Ovary (tissue), 7 donors: ENCODE measurements at regions not wholly inside any gene's neighbourhood (a gene's known extent, or its start where the extent isn't known, plus 50 kb on each side); places are given as distances from the start of the nearest gene placed in this dataset.
A peak's percentile ranks its signal among the peaks of the same experiment; 100 is the strongest.
"Not testable (repeated sequence)": the region's sequence is repeated elsewhere in the genome, so short reads cannot be mapped to it uniquely, and the experiment has no call there.

Source experiments
- DNase-seq, 5 donors: peaks; one replicate each; pipeline ENCODE4 v3.0.0-alpha.2; 2019 to 2020
- H3K27ac ChIP-seq, 2 donors: fragments of 200-600 bp; one replicate each; pipeline versions ENCODE4 v1.5.1 to v1.8.0; 2019 to 2022
- H3K27me3 ChIP-seq: fragments of 200-600 bp; one replicate; pipeline ENCODE4 v1.8.0; 2022
- H3K36me3 ChIP-seq: fragments of 200-600 bp; sonication (generic); one replicate; pipeline ENCODE4 v1.5.1; 2019
- H3K4me1 ChIP-seq: one replicate; pipeline ENCODE4 v1.8.1; 2013; ENCODE audit warnings: mild to moderate bottlenecking, moderate library complexity; ENCODE audit not compliant: insufficient read depth
- H3K4me3 ChIP-seq: fragments of 200-600 bp; sonication (generic); one replicate; pipeline ENCODE4 v1.5.1; 2017
- H3K9me3 ChIP-seq, 2 donors: fragments of 200-600 bp in 1 of 2; sonication (generic) in 1 of 2; one replicate each; pipeline versions ENCODE4 v1.5.1 to v1.8.1; 2013 to 2019; ENCODE audit warnings: mild to moderate bottlenecking in 1 of 2, moderate library complexity in 1 of 2
- CTCF ChIP-seq, 3 donors: fragments of 450-650 bp in 2 of 3; fragments of 200-600 bp in 1 of 3; IDR thresholded peaks; one replicate each; pipeline versions ENCODE4 v1.5.1 to v1.8.0; 2016 to 2022; ENCODE audit warnings: antibody characterized with exemption in 3 of 3, mild to moderate bottlenecking in 1 of 3
- EP300 ChIP-seq: sonication (generic); formaldehyde crosslinking; IDR thresholded peaks from one replicate; pipeline ENCODE4 v1.6.1; 2017; ENCODE audit warnings: antibody characterized with exemption
- POLR2A ChIP-seq: fragments of 450-650 bp; IDR thresholded peaks from one replicate; pipeline ENCODE4 v1.6.1; 2017; ENCODE audit warnings: antibody characterized with exemption, mild to moderate bottlenecking, moderate library complexity
- WGBS, 3 donors: extraction: QIAGEN DNeasy Blood & Tissue Kit in 1 of 3; methylation state at CpG; one replicate each; pipeline versions ENCODE4 v1.1.5 to v1.1.7; 2013 to 2017; 5-methylcytosine and 5-hydroxymethylcytosine counted together
- intact Hi-C, 4 donors: fragments of 100-400 bp; cut with DNase I; formaldehyde crosslinking; loops; one replicate each; pipeline versions ENCODE4 v1.11.0 to v1.15.1; 2022 to 2023
- donor health status: DM: no; HTN: no; CAD: no; lungs with moderate emphysema.
- donor health status: DM: no; HTN: no; CAD: no.
- donor health status: Bipolar disorder and iron deficiency.
- donor health status: DM: no; HTN: no; CAD: no.
- donor health status: DM: yes; HTN: yes; CAD: no.

GRCh38 chr16:85532147-85532546 is 81.0 kb upstream of the GSE1 start:
- Histone ChIP-seq H3K4me3 (no peak overlapping the region), H3K27ac (no peak overlapping the region), H3K9me3 (no peaks in the 10 kb centered on the region), H3K4me1 (peaks cover 7% of the 10 kb centered on the region), H3K27me3 (no peaks in the 10 kb centered on the region), H3K36me3 (no peaks in the 10 kb centered on the region)
- no peak for DNase-seq
- TF ChIP-seq EP300 (no peak), CTCF (IDR thresholded peaks at IDR 0.05) (no peak), POLR2A (no peak)
- intact Hi-C loops = no loop called here
- WGBS, 3 donors = 78 to 86% (median 79%) methylated on average over 6 of the region's 6 CpGs

GRCh38 chr16:85533593-85533992 is 79.5 kb upstream of the GSE1 start:
- H3K27me3 ChIP-seq, H3K4me3 ChIP-seq, H3K27ac ChIP-seq, H3K4me1 ChIP-seq, DNase-seq, intact Hi-C loops, H3K36me3 ChIP-seq, H3K9me3 ChIP-seq: not testable (repeated sequence)
- 89 to 97% (median 96%) methylated on average over 8 of the region's 8 CpGs for WGBS, 3 donors

- 86 to 92% (median 87%) methylated on average over 34 of the region's 34 CpGs for WGBS, 3 donors
- Histone ChIP-seq H3K4me1 (peaks cover 7% of the 10 kb centered on the region), H3K36me3 (no peaks in the 10 kb centered on the region), H3K27me3 (no peaks in the 10 kb centered on the region), H3K27ac (no peak overlapping the region), H3K9me3 (peaks cover 0 to 2% of the 10 kb centered on the region in 2 donors), H3K4me3 (no peak overlapping the region)
- intact Hi-C loops = no loop called here
- DNase-seq = peak in 1 of 5 donors; percentile 35
- TF ChIP-seq EP300 = no peak
- TF ChIP-seq CTCF (IDR thresholded peaks at IDR 0.05) = no peak
- TF ChIP-seq POLR2A = no peak
Observed at GRCh38 chr16:85534536-85535351, 78.4 kb upstream of the GSE1 start.

GRCh38 chr16:85535352-85536072 is 77.6 kb upstream of the GSE1 start:
- Histone ChIP-seq H3K27me3 (no peaks in the 10 kb centered on the region), H3K9me3 (peaks cover 0 to 5% of the 10 kb centered on the region in 2 donors), H3K36me3 (no peaks in the 10 kb centered on the region), H3K4me1 (peaks cover 7% of the 10 kb centered on the region), H3K27ac (no peak overlapping the region), H3K4me3 (no peak overlapping the region)
- peak in 1 of 5 donors; percentile 44 for DNase-seq
- intact Hi-C loops = no loop called here
- TF ChIP-seq EP300 (no peak), CTCF (IDR thresholded peaks at IDR 0.05) (no peak), POLR2A (no peak)
- 72 to 83% (median 73%) methylated on average over 14 of the region's 14 CpGs for WGBS, 3 donors

- TF ChIP-seq POLR2A (no peak), EP300 (no peak), CTCF (IDR thresholded peaks at IDR 0.05) (no peak)
- H3K9me3 ChIP-seq = peaks cover 0 to 5% of the 10 kb centered on the region in 2 donors
- no peaks in the 10 kb centered on the region for H3K36me3 ChIP-seq
- H3K27me3 ChIP-seq = no peaks in the 10 kb centered on the region
- 26 to 46% (median 43%) methylated on average over 6 of the region's 6 CpGs for WGBS, 3 donors
- H3K4me3 ChIP-seq = no peak overlapping the region
- H3K27ac ChIP-seq = no peak overlapping the region
- intact Hi-C loops = no loop called here
- peaks cover 7% of the 10 kb centered on the region for H3K4me1 ChIP-seq
- DNase-seq = no peak
Observed at GRCh38 chr16:85536073-85536410, 77.1 kb upstream of the GSE1 start.
